T-helper 2 cell treated with Interferon-gamma antibody and Interleukin-4, amounts not matched to agents 100 ng/mL and 5 ng/mL, for 36 hours (primary cell): ENCODE measurements at regions not wholly inside any gene's neighbourhood (a gene's known extent, or its start where the extent isn't known, plus 50 kb on each side); places are given as distances from the start of the nearest gene placed in this dataset.

Source experiments
- intact Hi-C: fragments of 100-400 bp; cut with micrococcal nuclease; formaldehyde crosslinking; loops from one replicate; pipeline ENCODE4 v1.15.1; 2023

- intact Hi-C loops: loop anchor here (5.0 kb wide), 1 partner anchor 1135 kb away; the partner anchor contains the start of gene CSNK1G3
These were observed 99.1 kb downstream of the ZNF608 start for GRCh38 chr5:124647352-124647751.

GRCh38 chr5:124645396-124645795 lies 101.0 kb downstream of the ZNF608 start:
- intact Hi-C loops: loop anchor here (5.0 kb wide), 1 partner anchor 1133 kb away; the partner anchor contains the start of gene CSNK1G3

GRCh38 chr5:124644582-124644981 lies 101.9 kb downstream of the ZNF608 start:
- intact Hi-C loops: no loop called here

GRCh38 chr5:124644138-124644537 lies 102.3 kb downstream of the ZNF608 start:
- intact Hi-C loops: no loop called here

- intact Hi-C loops: no loop called here
These were observed 103.1 kb downstream of the ZNF608 start for GRCh38 chr5:124643336-124643735.

GRCh38 chr5:124642151-124642550 lies 104.3 kb downstream of the ZNF608 start:
- intact Hi-C loops: no loop called here

- intact Hi-C loops: no loop called here
These were observed 105.2 kb downstream of the ZNF608 start for GRCh38 chr5:124641154-124641792.

- intact Hi-C loops: no loop called here
These were observed 107.3 kb downstream of the ZNF608 start for GRCh38 chr5:124639095-124639665.

- intact Hi-C loops: no loop called here
These were observed 109.4 kb downstream of the ZNF608 start for GRCh38 chr5:124637011-124637410.

- intact Hi-C loops: no loop called here
These were observed 111.6 kb downstream of the ZNF608 start for GRCh38 chr5:124634741-124635323.

GRCh38 chr5:124634228-124634739 lies 112.2 kb downstream of the ZNF608 start:
- intact Hi-C loops: no loop called here

GRCh38 chr5:124633209-124633608 lies 113.2 kb downstream of the ZNF608 start:
- intact Hi-C loops: no loop called here

- intact Hi-C loops: no loop called here
These were observed 114.4 kb downstream of the ZNF608 start for GRCh38 chr5:124631874-124632550.

- intact Hi-C loops: no loop called here
These were observed 115.4 kb downstream of the ZNF608 start for GRCh38 chr5:124630767-124631704.

- intact Hi-C loops: no loop called here
These were observed 117.5 kb downstream of the ZNF608 start for GRCh38 chr5:124628721-124629596.

- intact Hi-C loops: no loop called here
These were observed 118.4 kb downstream of the ZNF608 start for GRCh38 chr5:124627815-124628595.

GRCh38 chr5:124626053-124626452 lies 120.4 kb downstream of the ZNF608 start:
- intact Hi-C loops: no loop called here

- intact Hi-C loops: no loop called here
These were observed 123.2 kb downstream of the ZNF608 start for GRCh38 chr5:124623265-124623664.

GRCh38 chr5:124622851-124623250 lies 123.6 kb downstream of the ZNF608 start:
- intact Hi-C loops: no loop called here
